HG03095 (cell line): ENCODE measurements at regions not wholly inside any gene's neighbourhood (a gene's known extent, or its start where the extent isn't known, plus 50 kb on each side); places are given as distances from the start of the nearest gene placed in this dataset.

ENCODE experiments used
- ATAC-seq: cut with Tn5 transposase; IDR thresholded peaks from one replicate; pipeline ENCODE4 v1.9.1; 2021; ENCODE audit warnings: moderate library complexity; ENCODE audit not compliant: unreplicated experiment

GRCh38 chr1:103171041-103171590, 62.8 kb upstream of the COL11A1 start:
- no peak for ATAC-seq

GRCh38 chr1:103170609-103171008, 62.3 kb upstream of the COL11A1 start:
- no peak for ATAC-seq

DNA sequence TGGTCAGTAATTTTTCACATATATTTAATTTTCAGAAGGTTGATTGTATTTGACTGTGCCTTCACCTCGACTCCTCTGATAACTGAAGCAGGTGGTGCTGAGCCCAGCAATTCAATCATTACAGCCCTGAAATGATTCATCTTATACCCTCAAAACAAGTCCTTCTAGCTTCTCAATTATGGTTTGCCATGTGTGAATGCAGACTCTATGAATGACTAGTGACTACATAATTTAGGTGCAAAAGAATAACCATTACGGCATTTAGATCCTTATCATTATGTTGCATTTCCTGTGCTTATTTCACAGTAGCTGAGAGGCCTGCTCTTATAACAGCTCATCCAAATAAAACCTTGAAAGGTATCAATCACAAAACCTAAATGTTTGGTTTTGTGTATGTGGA, 54.0 kb upstream of the COL11A1 start:
- no peak for ATAC-seq

DNA sequence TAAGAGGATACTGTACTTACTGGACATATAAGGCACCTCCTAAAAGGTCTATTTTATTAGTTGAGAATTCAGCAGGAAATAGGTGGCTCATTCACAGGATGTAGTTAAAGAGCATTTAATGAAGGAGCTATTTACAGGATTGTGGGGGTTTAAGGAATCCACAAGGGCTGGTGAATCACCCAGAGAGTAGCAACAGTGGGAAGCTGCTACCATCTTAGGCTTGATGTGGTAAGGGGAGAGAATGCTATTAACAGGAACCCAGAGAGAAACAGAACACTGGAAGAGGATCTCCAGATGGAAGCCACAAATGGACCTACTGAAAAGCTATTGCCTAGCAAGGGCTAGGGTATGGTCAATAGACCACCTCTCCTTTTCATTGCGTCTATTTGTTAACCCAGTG, 52.0 kb upstream of the COL11A1 start:
- ATAC-seq: no peak
